Gastrocnemius medialis (tissue), 4 donors: ENCODE measurements at regions not wholly inside any gene's neighbourhood (a gene's known extent, or its start where the extent isn't known, plus 50 kb on each side); places are given as distances from the start of the nearest gene placed in this dataset.
"Not testable (repeated sequence)": the region's sequence is repeated elsewhere in the genome, so short reads cannot be mapped to it uniquely, and the experiment has no call there.

Source experiments
- CTCF ChIP-seq, 5 experiments: fragments of 450-650 bp in 3 of 5; fragments of 200-600 bp in 2 of 5; sonication (generic) in 2 of 5; IDR thresholded peaks in 4 of 5; conservative IDR thresholded peaks in 1 of 5; 1 replicate in 4 of 5; 2 replicates in 1 of 5; pipeline ENCODE4 v1.5.1; 2016 to 2019; ENCODE audit warnings: antibody characterized with exemption in 5 of 5, mild to moderate bottlenecking in 3 of 5, moderate library complexity in 3 of 5
- POLR2A ChIP-seq, 2 donors: fragments of 450-650 bp; IDR thresholded peaks; one replicate each; pipeline ENCODE4 v1.6.1; 2017; ENCODE audit warnings: antibody characterized with exemption in 2 of 2, mild to moderate bottlenecking in 2 of 2, moderate library complexity in 2 of 2

- not testable (repeated sequence) for TF ChIP-seq CTCF (IDR thresholded peaks at IDR 0.05 in 4 of 5, conservative IDR thresholded peaks at IDR 0.05 in 1 of 5); POLR2A (IDR thresholded peaks at IDR 0.05)
Observed at GRCh38 chr9:87041553-87042235, 94.4 kb upstream of the GAS1 start.
